ENCODE measurements at regions not wholly inside any gene's neighbourhood (a gene's known extent, or its start where the extent isn't known, plus 50 kb on each side); places are given as distances from the start of the nearest gene placed in this dataset.

DNA sequence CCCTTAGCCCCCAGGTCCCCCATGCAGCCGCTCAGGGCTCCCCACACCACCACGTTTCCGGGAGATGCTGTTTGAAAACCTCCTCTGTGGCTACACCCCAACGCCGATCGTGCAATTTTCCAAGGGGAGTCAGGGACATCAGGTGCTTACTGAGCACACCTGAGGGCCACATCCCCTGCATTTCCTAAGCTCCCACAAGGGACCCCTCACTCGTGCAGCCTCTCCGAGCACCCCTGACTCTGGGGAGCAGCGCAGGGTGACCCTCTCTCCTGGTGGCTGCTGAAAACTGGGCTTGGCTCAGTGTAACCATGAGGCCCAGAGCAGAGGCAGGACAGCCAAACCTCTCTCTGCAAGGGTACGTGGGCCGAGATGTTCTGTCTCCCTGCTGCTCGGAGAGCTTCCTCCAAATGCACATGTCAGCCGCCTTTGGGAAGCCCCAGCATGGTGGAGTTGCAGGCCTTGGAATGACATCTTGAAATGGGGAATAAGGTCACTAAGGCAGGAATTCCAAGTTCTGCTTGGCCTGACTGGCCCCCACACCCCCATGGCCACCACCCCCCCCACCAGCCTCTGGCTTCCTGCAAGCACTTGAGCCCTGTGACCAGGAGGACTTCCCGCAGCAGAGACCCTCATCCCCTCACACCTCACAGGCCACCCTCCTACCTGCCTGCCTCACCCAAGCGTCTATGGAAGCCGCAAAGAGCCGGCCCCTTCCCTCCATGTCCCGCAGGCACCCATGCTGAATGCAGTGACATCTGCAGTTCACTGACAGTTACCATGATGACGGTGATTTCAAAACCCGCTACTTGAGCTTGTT, 257.4 kb downstream of the BRD1 start:
- H3K9me3 ChIP-seq (ENCODE audit: low read length) = no peaks in the 10 kb centered on the region
- no peak overlapping the region for H2AFZ ChIP-seq (ENCODE audit: low read length)
- no peak overlapping the region for H3K4me3 ChIP-seq (ENCODE audit: low read length)
- H3K4me1 ChIP-seq (ENCODE audit: low read length) = no peaks in the 10 kb centered on the region
- H3K4me2 ChIP-seq (ENCODE audit: low read depth, low read length, poor library complexity, severe bottlenecking) = no peak overlapping the region
- no peak overlapping the region for H3K9ac ChIP-seq (ENCODE audit: low read length)
- no peak overlapping the region for H3K27ac ChIP-seq (ENCODE audit: low read length)
- peaks cover 22% of the 10 kb centered on the region for H3K79me2 ChIP-seq (ENCODE audit: low read length)
- peaks cover 7% of the 10 kb centered on the region for H4K20me1 ChIP-seq (ENCODE audit: insufficient read depth, low read depth, low read length)
- H3K36me3 ChIP-seq (ENCODE audit: insufficient read depth, low read length) = no peaks in the 10 kb centered on the region
- no peak for DNase-seq
- H3K9me2 ChIP-seq (replicated peaks; ENCODE audit: insufficient read depth, low read length) = no peaks in the 10 kb centered on the region
- H3K27me3 ChIP-seq (ENCODE audit: low read length) = no peaks in the 10 kb centered on the region

DNA sequence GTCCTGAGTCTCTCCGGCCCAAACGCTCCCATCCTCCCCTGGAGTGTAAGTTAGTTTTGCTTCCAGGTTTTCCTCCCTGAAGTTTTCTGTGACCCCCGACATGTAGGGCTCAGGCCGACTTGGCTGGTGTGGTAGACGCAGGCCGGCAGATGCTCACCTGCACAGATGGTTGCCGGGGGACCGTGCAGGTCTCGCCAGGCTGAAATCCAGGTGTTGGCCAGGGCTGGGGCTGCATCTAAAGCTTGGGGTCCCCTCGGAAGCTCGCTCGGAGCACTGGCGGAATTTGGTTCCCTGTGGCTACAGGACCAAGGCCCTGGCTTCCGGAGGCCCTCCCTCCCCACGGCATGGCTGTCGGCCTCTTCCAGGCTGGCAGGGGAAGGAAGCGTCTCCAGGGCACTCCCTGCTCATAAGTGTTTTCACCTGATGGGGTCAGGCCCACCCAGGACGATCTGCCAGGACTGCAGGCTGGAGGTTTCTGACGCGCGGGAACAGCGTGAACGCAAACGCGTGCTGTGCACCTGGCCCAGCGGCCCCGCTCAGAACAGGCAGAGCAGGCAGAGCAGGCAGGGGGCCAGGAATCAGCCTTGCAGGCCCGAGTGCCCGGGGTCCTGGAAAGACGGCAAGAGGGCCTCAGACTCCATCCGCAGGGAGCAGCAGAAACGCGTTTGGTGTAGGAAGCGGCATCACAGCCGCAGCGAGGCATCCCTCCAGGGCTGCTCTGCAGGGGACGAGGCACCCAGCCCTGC, 258.2 kb downstream of the BRD1 start:
- Histone ChIP-seq H3K9ac (ENCODE audit: low read length) (no peak overlapping the region), H3K9me3 (ENCODE audit: low read length) (no peaks in the 10 kb centered on the region), H2AFZ (ENCODE audit: low read length) (no peak overlapping the region), H4K20me1 (ENCODE audit: insufficient read depth, low read depth, low read length) (peaks cover 7% of the 10 kb centered on the region), H3K4me1 (ENCODE audit: low read length) (no peaks in the 10 kb centered on the region), H3K27me3 (ENCODE audit: low read length) (no peaks in the 10 kb centered on the region), H3K79me2 (ENCODE audit: low read length) (peaks cover 25% of the 10 kb centered on the region), H3K9me2 (replicated peaks; ENCODE audit: insufficient read depth, low read length) (no peaks in the 10 kb centered on the region), H3K4me2 (ENCODE audit: low read depth, low read length, poor library complexity, severe bottlenecking) (no peak overlapping the region), H3K27ac (ENCODE audit: low read length) (no peak overlapping the region), H3K36me3 (ENCODE audit: insufficient read depth, low read length) (no peaks in the 10 kb centered on the region), H3K4me3 (ENCODE audit: low read length) (no peak overlapping the region)
- no peak for DNase-seq

DNA sequence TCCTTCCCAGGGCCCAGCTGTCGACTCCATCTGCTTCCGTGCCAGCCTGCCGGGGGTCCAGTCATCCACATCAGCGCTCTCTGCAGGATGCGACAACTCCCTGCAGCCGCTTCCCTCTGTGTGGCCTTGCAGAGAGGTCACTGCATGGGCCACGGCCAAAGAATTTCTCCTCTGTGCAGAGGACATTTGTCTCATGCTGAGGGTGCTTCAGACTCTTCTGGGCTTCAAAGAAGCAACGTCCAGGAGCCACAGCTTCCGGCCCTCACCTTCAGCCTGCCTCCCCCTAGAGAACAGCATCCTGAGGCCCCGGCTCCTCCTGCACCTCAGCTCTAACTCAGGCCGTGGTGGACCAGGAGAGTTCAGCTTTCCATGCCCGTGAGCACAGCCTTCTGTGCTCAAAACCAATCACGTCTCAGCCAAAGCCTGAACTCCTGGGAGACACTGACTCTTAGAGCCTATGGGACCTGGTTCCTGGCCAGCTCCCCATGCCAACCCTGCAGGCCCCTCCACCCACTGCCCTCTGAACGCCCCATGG, 258.9 kb downstream of the BRD1 start:
- Histone ChIP-seq H3K9me2 (replicated peaks; ENCODE audit: insufficient read depth, low read length) (no peaks in the 10 kb centered on the region), H3K4me3 (ENCODE audit: low read length) (no peak overlapping the region), H4K20me1 (ENCODE audit: insufficient read depth, low read depth, low read length) (peaks cover 7% of the 10 kb centered on the region), H3K27me3 (ENCODE audit: low read length) (no peaks in the 10 kb centered on the region), H3K9ac (ENCODE audit: low read length) (no peak overlapping the region), H3K27ac (ENCODE audit: low read length) (no peak overlapping the region), H3K9me3 (ENCODE audit: low read length) (no peaks in the 10 kb centered on the region), H3K36me3 (ENCODE audit: insufficient read depth, low read length) (no peaks in the 10 kb centered on the region), H2AFZ (ENCODE audit: low read length) (no peak overlapping the region), H3K4me2 (ENCODE audit: low read depth, low read length, poor library complexity, severe bottlenecking) (no peak overlapping the region), H3K4me1 (ENCODE audit: low read length) (no peaks in the 10 kb centered on the region), H3K79me2 (ENCODE audit: low read length) (peaks cover 31% of the 10 kb centered on the region)
- DNase-seq = no peak

DNA sequence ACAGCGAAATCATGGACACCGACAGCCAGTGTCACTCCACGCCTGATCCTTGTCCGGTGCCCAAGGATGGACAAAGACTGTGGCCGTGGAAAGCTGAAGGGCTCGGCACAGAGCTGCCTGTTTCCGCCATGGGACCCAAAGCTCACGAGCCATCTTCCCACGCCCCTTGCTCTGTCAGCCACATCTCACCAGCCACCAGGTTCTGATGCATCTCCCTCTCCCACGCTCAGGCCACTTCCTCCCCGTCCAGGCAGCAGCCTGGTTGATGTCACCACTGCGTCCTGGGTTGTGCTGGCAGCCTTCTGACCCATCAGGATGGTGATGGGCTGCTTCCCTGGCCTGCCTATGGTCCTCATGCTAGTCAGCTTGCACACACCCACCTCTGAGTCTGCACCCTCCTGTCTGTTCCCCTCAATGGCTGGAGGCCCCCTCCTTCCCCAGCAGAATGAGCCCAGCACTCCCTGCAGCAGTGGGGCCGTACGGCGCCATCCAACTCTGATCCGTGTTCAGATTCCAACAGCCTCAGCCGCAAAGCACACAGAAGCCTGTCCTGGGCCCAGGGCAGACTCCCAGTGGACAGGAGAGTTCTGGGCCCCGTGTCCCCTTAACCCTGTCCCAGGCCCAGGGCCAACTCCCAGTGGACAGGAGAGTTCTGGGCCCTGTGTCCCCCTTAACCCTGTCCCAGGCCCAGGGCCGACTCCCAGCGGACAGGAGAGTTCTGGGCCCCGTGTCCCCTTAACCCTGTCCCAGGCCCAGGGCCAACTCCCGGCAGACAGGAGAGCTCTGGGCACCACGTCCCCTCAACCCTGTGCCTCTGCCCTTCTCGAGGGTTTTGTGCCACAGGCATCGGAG, 259.5 kb downstream of the BRD1 start:
- H3K9ac ChIP-seq (ENCODE audit: low read length) = no peak overlapping the region
- no peaks in the 10 kb centered on the region for H3K9me2 ChIP-seq (replicated peaks; ENCODE audit: insufficient read depth, low read length)
- no peak overlapping the region for H3K4me2 ChIP-seq (ENCODE audit: low read depth, low read length, poor library complexity, severe bottlenecking)
- H3K9me3 ChIP-seq (ENCODE audit: low read length) = no peaks in the 10 kb centered on the region
- no peak overlapping the region for H3K4me3 ChIP-seq (ENCODE audit: low read length)
- H3K4me1 ChIP-seq (ENCODE audit: low read length) = no peaks in the 10 kb centered on the region
- no peak for DNase-seq
- no peak overlapping the region for H3K27ac ChIP-seq (ENCODE audit: low read length)
- H3K27me3 ChIP-seq (ENCODE audit: low read length) = no peaks in the 10 kb centered on the region
- no peaks in the 10 kb centered on the region for H3K36me3 ChIP-seq (ENCODE audit: insufficient read depth, low read length)
- peaks cover 7% of the 10 kb centered on the region for H4K20me1 ChIP-seq (ENCODE audit: insufficient read depth, low read depth, low read length)
- H2AFZ ChIP-seq (ENCODE audit: low read length) = no peak overlapping the region
- H3K79me2 ChIP-seq (ENCODE audit: low read length) = peaks cover 35% of the 10 kb centered on the region

DNA sequence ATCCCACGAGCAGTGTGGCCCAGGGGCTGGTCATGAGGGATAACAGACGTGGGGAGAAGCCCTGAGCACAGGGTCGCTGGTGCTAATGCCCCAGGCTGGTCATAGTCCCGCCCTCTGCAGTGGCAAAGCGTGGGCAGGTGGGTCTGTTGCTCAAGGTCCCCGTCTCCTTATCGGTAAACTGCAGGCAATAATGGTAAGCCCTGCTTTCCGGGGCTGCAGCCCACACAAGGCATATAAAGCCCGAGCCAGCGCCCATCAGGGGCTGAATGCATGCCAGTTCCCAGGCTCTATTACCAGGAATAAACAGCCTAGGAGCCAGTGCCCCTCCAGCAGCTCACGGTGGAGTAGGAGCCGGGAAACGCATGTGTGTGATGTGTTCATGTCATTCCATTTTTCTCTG, 261.0 kb downstream of the BRD1 start:
- H2AFZ ChIP-seq (ENCODE audit: low read length) = no peak overlapping the region
- H3K79me2 ChIP-seq (ENCODE audit: low read length) = peaks cover 41% of the 10 kb centered on the region
- H4K20me1 ChIP-seq (ENCODE audit: insufficient read depth, low read depth, low read length) = peaks cover 3% of the 10 kb centered on the region; the same call in 1 of the 2 replicates
- no peaks in the 10 kb centered on the region for H3K27me3 ChIP-seq (ENCODE audit: low read length)
- no peak for DNase-seq
- H3K9me2 ChIP-seq (replicated peaks; ENCODE audit: insufficient read depth, low read length) = no peaks in the 10 kb centered on the region
- H3K27ac ChIP-seq (ENCODE audit: low read length) = no peak overlapping the region
- no peak overlapping the region for H3K4me2 ChIP-seq (ENCODE audit: low read depth, low read length, poor library complexity, severe bottlenecking)
- H3K4me1 ChIP-seq (ENCODE audit: low read length) = no peaks in the 10 kb centered on the region
- H3K36me3 ChIP-seq (ENCODE audit: insufficient read depth, low read length) = 0 out of 2 replicates have a peak, but pooled peaks cover 2% of the 10 kb centered on the region
- no peak overlapping the region for H3K4me3 ChIP-seq (ENCODE audit: low read length)
- H3K9me3 ChIP-seq (ENCODE audit: low read length) = no peaks in the 10 kb centered on the region
- no peak overlapping the region for H3K9ac ChIP-seq (ENCODE audit: low read length)

DNA sequence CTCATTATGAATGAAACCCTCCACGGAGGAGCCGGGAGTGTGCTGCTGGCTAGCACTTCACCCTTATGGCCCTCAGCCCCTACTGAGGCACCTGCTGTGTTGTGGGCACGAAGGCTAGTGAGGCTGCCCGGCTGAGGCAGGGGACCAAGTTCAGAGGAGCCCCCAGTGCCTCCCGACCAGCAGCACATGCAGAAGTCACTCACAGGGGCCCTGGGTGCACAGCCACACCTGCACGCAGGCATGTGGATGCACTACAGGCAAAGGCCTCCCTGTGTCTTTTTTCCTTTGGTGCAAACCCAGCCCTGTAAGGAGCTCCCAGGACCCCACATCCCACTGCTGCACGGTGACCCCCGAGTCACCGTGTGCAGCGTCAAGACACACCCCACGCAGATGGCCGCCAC, 261.5 kb downstream of the BRD1 start:
- Histone ChIP-seq H2AFZ (ENCODE audit: low read length) (no peak overlapping the region), H3K79me2 (ENCODE audit: low read length) (peaks cover 42% of the 10 kb centered on the region)

DNA sequence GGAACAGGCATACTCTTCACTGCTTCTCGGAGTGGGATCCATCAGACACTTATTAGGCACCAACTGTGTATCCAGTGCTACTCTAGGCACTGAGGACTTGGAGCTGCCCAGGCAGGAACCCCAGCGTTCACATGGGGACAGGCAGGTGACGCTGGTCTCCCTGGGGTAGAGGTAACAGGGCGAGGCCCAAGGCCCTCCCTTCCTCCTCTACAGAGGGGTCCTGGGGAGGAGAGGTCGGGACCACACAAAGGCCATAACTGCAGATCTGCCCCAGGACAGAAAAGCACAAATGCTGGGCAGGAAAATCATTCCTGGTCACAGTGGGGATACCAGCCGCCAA, 262.2 kb downstream of the BRD1 start:
- no peaks in the 10 kb centered on the region for H3K4me1 ChIP-seq (ENCODE audit: low read length)
- H3K4me2 ChIP-seq (ENCODE audit: low read depth, low read length, poor library complexity, severe bottlenecking) = no peak overlapping the region
- no peak overlapping the region for H3K27ac ChIP-seq (ENCODE audit: low read length)
- no peaks in the 10 kb centered on the region for H3K9me2 ChIP-seq (replicated peaks; ENCODE audit: insufficient read depth, low read length)
- DNase-seq = no peak
- H4K20me1 ChIP-seq (ENCODE audit: insufficient read depth, low read depth, low read length) = no peaks in the 10 kb centered on the region; the same call in 1 of the 2 replicates
- no peaks in the 10 kb centered on the region for H3K9me3 ChIP-seq (ENCODE audit: low read length)
- no peak overlapping the region for H3K9ac ChIP-seq (ENCODE audit: low read length)
- H2AFZ ChIP-seq (ENCODE audit: low read length) = no peak overlapping the region
- H3K4me3 ChIP-seq (ENCODE audit: low read length) = no peak overlapping the region
- H3K36me3 ChIP-seq (ENCODE audit: insufficient read depth, low read length) = 0 out of 2 replicates have a peak, but pooled peaks cover 3% of the 10 kb centered on the region
- peaks cover 48% of the 10 kb centered on the region for H3K79me2 ChIP-seq (ENCODE audit: low read length)
- H3K27me3 ChIP-seq (ENCODE audit: low read length) = no peaks in the 10 kb centered on the region

More for the DNA sequence above, 261.5 kb downstream of the BRD1 start:
- H4K20me1 ChIP-seq (ENCODE audit: insufficient read depth, low read depth, low read length) = no peaks in the 10 kb centered on the region; the same call in 1 of the 2 replicates
- no peaks in the 10 kb centered on the region for H3K4me1 ChIP-seq (ENCODE audit: low read length)
- no peak overlapping the region for H3K27ac ChIP-seq (ENCODE audit: low read length)
- no peak for DNase-seq
- H3K27me3 ChIP-seq (ENCODE audit: low read length) = no peaks in the 10 kb centered on the region
- no peaks in the 10 kb centered on the region for H3K9me2 ChIP-seq (replicated peaks; ENCODE audit: insufficient read depth, low read length)
- no peak overlapping the region for H3K4me3 ChIP-seq (ENCODE audit: low read length)
- H3K9ac ChIP-seq (ENCODE audit: low read length) = no peak overlapping the region
- 0 out of 2 replicates have a peak, but pooled peaks cover 3% of the 10 kb centered on the region for H3K36me3 ChIP-seq (ENCODE audit: insufficient read depth, low read length)
- H3K9me3 ChIP-seq (ENCODE audit: low read length) = no peaks in the 10 kb centered on the region
- no peak overlapping the region for H3K4me2 ChIP-seq (ENCODE audit: low read depth, low read length, poor library complexity, severe bottlenecking)

Data from Karpas-422 (cell line).